Psoas muscle (tissue), 7 donors: ENCODE measurements at regions not wholly inside any gene's neighbourhood (a gene's known extent, or its start where the extent isn't known, plus 50 kb on each side); places are given as distances from the start of the nearest gene placed in this dataset.
"Not testable (repeated sequence)": the region's sequence is repeated elsewhere in the genome, so short reads cannot be mapped to it uniquely, and the experiment has no call there.

Source experiments
- ATAC-seq, 4 donors: fragments of 200-7000 bp; cut with Tn5 transposase; one replicate each; pipeline ENCODE4 v1.9.1; 2020; ENCODE audit warnings: moderate library complexity in 3 of 4, mild to moderate bottlenecking in 2 of 4
- DNase-seq, 2 donors: peaks; one replicate each; pipeline ENCODE4 v3.0.0-alpha.2; 2020
- H3K27ac ChIP-seq: fragments of 200-600 bp; one replicate; pipeline ENCODE4 v1.8.0; 2022
- H3K27me3 ChIP-seq, 3 donors: fragments of 200-600 bp in 1 of 3; one replicate each; pipeline versions ENCODE4 v1.6.1 to v1.8.0; 2013 to 2022; ENCODE audit warnings: low read length in 2 of 3, mild to moderate bottlenecking in 2 of 3, moderate library complexity in 1 of 3; ENCODE audit not compliant: insufficient read depth in 3 of 3
- H3K36me3 ChIP-seq, 2 donors: fragments of 200-600 bp in 1 of 2; one replicate each; pipeline versions ENCODE4 v1.6.1 to v1.8.0; 2013 to 2022; ENCODE audit warnings: low read depth in 1 of 2, mild to moderate bottlenecking in 1 of 2, moderate library complexity in 1 of 2; ENCODE audit not compliant: insufficient read depth in 1 of 2
- H3K4me1 ChIP-seq: fragments of 200-600 bp; one replicate; pipeline ENCODE4 v1.8.0; 2022
- H3K4me3 ChIP-seq: fragments of 200-600 bp; one replicate; pipeline ENCODE4 v1.8.0; 2022; ENCODE audit warnings: mild to moderate bottlenecking
- H3K9me3 ChIP-seq: fragments of 200-600 bp; one replicate; pipeline ENCODE4 v1.8.0; 2022
- CTCF ChIP-seq: fragments of 200-600 bp; IDR thresholded peaks from one replicate; pipeline ENCODE4 v1.8.0; 2022; ENCODE audit warnings: antibody characterized with exemption
- WGBS, 3 donors: extraction: QIAGEN DNeasy Blood & Tissue Kit; methylation state at CpG; one replicate each; pipeline versions ENCODE4 v1.1.6 to v1.1.7; 2013; 5-methylcytosine and 5-hydroxymethylcytosine counted together
- intact Hi-C, 2 donors: fragments of 100-400 bp; cut with DNase I; formaldehyde crosslinking; loops; one replicate each; pipeline versions ENCODE4 v1.11.0 to v1.14.2; 2022
- donor health status: healthy with polysubstance abuse.
- donor health status: DM: no; HTN: no; CAD: no; lungs with moderate emphysema.
- donor health status: Bipolar disorder and iron deficiency.
- donor health status: healthy.
- donor health status: DM: yes; HTN: yes; CAD: no.
- donor health status: DM: no; HTN: no; CAD: no.
- donor health status: DM: yes; HTN: yes; CAD: no.

GRCh38 chr4:148843625-148844024 lies 401.4 kb upstream of the NR3C2 start:
- 33 to 58% (median 35%) methylated on average over 3 of the region's 3 CpGs for WGBS, 3 donors
- DNase-seq (no peak), ATAC-seq (peak in 1 of 4 donors; percentile 52)
- intact Hi-C loops, result no loop called here
- Histone ChIP-seq H3K36me3 (no peaks in the 10 kb centered on the region), H3K27me3 (no peaks in the 10 kb centered on the region), H3K27ac (no peak overlapping the region), H3K4me3 (no peak overlapping the region), H3K4me1 (no peaks in the 10 kb centered on the region), H3K9me3 (no peaks in the 10 kb centered on the region)
- TF ChIP-seq CTCF, result no peak

GRCh38 chr4:148842843-148843242 lies 400.6 kb upstream of the NR3C2 start:
- no peak for TF ChIP-seq CTCF
- 74 to 83% (median 80%) methylated on average over 3 of the region's 3 CpGs for WGBS, 3 donors
- Histone ChIP-seq H3K27ac (no peak overlapping the region), H3K27me3 (no peaks in the 10 kb centered on the region), H3K4me1 (no peaks in the 10 kb centered on the region), H3K9me3 (no peaks in the 10 kb centered on the region), H3K36me3 (no peaks in the 10 kb centered on the region), H3K4me3 (no peak overlapping the region)
- DNase-seq, result no peak
- no peak for ATAC-seq
- intact Hi-C loops, result no loop called here

- H3K9me3 ChIP-seq, ATAC-seq, DNase-seq, H3K4me1 ChIP-seq, H3K27ac ChIP-seq, H3K4me3 ChIP-seq, H3K27me3 ChIP-seq, intact Hi-C loops, H3K36me3 ChIP-seq: not testable (repeated sequence)
- 85 to 98% (median 92%) methylated on average over 2 of the region's 2 CpGs for WGBS, 3 donors
Observed at GRCh38 chr4:148837571-148837970, 395.4 kb upstream of the NR3C2 start.

GRCh38 chr4:148834804-148835631 lies 392.8 kb upstream of the NR3C2 start:
- intact Hi-C loops, result no loop called here
- Histone ChIP-seq H3K36me3 (no peaks in the 10 kb centered on the region), H3K4me3 (no peak overlapping the region), H3K9me3 (no peaks in the 10 kb centered on the region), H3K27ac (no peak overlapping the region), H3K27me3 (no peaks in the 10 kb centered on the region), H3K4me1 (peaks cover 5% of the 10 kb centered on the region)
- ATAC-seq, result no peak
- 47 to 53% (median 51%) methylated on average over 6 of the region's 6 CpGs for WGBS, 3 donors
- DNase-seq, result no peak
- TF ChIP-seq CTCF, result no peak

GRCh38 chr4:148831945-148832344 lies 389.7 kb upstream of the NR3C2 start:
- Histone ChIP-seq H3K27me3 (no peaks in the 10 kb centered on the region), H3K4me3 (no peak overlapping the region), H3K27ac (no peak overlapping the region), H3K36me3 (no peaks in the 10 kb centered on the region), H3K4me1 (peaks cover 5% of the 10 kb centered on the region), H3K9me3 (no peaks in the 10 kb centered on the region)
- ATAC-seq (no peak), DNase-seq (no peak)
- no peak for TF ChIP-seq CTCF
- intact Hi-C loops, result no loop called here
